GM21825 (cell line): ENCODE measurements at regions not wholly inside any gene's neighbourhood (a gene's known extent, or its start where the extent isn't known, plus 50 kb on each side); places are given as distances from the start of the nearest gene placed in this dataset.

Source experiments
- ATAC-seq: cut with Tn5 transposase; IDR thresholded peaks from one replicate; pipeline ENCODE4 v1.9.1; 2021; ENCODE audit warnings: mild to moderate bottlenecking, moderate library complexity; ENCODE audit not compliant: unreplicated experiment

DNA sequence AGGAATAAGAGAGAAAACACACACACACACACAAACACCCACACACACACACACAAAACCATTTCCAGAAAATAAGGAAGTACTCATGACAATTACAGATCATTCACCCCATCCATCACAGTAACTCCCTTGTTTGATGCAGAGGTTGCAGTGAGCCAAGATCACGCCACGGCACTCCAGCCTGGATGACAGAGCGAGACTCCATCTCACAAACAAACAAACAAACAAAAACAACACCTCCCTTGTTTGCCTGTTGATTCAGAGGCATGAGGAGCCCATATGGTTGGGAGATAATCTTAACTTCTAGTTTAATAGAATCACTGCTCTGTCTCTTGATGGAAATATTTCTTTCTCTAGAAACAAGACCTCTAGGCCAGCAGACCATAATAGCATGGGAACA, 2043.5 kb upstream of the AGA start:
- ATAC-seq = no peak

DNA sequence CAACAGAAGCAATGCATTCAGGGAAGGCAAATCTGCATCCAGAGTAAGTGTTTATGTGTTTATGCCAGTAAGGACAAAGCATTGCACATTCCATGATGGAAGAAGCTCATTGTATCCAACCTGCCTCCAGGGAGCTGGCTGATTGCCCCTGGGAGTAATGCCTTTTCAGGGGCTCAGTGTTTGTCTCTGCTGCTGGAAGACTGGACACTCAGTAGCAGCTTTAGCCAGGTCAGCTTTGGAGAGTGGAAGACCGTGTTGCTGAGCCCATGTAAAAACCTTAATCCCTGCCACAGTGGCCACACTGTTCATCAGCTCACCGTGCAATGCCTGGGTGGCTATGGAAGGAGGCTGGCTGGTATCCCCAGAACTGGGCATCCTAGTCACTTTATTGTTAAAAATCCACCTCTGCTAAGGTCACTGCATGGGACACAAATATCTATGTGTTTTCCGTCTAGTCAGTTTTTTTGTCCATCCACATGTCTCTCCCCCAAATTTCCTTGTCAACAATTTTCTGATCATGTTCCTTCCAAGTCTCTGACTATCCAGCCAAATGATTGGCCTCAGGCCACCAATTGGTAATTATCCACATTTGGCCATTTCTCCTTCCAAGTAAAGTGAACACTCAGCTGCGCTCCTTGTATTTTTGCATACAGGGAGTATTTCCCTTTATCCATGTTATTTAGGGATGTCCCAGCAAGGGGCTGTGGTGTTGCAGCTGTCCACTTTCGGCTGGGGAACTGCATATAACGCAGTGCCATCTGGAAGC, 2044.5 kb upstream of the AGA start:
- ATAC-seq = no peak

DNA sequence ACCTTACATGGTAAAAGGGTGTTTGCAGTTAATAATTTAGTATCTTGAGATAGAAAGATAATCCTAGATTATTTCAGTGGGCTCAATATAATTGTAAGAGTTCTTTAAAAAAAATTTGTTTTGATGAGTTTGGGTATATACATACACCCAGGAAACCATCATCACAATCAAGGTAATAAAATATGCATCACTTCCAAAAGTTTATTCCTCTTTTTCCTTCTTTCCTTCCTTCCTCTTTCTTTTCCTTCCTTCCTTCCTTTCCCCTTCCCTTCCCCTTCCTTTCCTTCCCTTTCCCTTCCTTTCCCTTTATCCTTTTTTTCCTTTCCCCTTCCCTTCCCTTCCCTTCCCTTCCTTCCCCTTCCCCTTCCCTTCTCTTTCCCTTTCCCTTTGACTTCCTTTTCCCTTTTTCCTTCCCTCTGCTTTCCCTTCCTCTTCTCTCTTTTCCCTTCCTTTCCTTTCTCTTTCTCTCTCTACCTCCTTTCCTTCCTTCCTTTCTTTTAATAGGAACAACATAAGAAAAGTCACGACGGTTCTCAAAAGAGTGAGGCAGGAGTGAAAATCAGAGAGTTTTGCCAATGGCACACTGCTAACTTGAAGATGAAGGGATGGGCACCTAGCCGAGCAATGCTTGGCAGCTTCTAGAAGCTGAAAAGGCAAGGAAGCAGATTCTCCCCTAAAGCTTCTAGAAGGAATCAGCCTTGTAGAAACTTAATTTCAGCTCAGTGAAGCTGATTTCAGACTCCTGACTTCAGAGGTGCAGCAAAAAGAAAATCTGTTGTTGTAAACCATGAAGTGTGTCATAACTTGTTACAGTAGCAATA, 2050.2 kb upstream of the AGA start:
- ATAC-seq = no peak

DNA sequence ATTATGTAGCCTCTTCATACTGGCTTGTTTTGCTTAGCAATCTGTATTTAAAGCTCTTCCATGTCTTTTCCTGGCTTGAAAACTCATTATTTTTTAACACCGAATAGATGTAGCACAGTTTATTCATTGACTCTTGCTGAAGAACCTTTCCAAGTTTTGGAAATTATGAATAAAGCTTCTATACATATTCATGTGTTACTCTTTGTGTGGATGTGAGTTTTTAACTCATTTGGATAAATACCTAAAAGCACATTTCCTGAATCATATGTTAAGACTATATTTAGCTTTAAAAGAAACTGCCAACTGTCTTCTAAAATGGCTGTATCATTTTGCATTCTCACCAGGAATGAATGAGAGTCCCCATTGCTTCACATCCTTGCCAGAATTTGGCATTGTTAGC, 2061.7 kb upstream of the AGA start:
- ATAC-seq = no peak

DNA sequence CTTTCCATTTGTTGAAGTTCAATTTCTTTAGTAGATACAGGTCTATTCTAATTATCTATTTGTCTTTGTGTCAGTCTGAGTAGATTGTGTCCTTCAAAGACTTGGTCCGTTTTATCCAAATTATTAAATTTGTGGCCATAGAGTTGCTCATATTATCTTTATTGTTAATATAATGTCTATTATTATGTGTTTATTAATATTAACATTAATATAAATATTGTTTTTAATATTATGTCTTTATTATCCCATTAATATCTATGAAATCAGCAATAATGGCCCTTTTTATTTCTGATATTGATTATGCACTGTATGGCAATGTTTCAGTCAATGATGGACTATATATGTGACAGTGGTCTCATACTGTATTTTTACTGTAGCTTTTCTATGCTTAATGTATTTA, 2067.3 kb upstream of the AGA start:
- ATAC-seq = no peak

DNA sequence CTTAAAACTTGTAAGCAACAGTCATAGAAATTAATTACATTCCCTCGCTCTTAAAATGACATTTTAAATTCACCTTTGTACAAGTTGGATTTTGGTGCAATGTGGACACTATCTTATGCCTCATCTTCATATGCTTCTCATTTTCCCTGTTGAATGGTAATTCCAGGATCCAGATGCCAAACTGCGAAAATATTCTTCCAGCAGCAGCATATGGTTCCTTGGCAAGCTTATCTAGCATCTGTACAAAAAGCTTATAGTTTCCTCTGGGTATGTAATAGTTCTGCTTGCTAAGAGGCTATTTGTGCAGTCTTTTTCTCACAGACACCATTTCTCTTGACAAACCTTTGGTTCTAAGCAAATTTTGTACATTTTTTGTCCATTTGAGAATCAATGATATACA, 2079.7 kb upstream of the AGA start:
- ATAC-seq = no peak

DNA sequence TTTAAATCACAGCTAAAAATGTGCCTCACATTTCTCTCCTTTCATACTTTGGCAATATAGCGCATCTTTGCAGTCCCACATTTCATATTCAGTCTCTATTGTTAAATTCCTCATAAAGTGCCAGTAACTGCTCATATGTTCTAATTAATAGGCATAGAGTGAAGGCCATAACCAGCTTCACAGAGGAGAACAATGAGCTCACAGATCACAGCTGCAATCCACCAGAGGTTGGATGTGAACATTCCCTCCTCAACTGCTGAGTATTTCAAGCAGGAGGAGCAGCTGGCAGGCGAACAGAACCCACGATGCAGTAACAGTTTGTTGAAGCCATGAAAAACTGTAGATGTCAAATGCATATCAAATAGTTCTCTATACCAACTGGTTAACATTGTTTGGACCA, 2088.7 kb upstream of the AGA start:
- no peak for ATAC-seq

DNA sequence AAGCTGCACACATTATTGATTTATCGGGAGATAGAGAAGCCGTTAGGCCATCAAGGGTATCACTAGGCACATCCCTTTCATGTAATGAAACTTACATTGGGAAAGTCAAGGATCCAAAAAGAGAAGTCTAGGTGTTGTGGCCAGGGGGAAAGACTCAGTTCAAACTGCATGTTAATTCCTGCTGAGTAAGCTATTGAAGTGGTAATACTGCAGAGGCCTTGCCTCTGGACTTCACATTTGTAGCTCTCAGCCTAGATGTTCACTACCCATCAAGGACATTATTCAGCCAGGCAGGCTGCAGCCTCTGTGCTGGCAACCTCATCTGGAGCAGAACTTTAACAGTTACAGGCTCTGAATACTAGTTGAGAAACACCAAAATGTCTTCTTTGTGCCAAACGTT, 2094.5 kb upstream of the AGA start:
- ATAC-seq = no peak

DNA sequence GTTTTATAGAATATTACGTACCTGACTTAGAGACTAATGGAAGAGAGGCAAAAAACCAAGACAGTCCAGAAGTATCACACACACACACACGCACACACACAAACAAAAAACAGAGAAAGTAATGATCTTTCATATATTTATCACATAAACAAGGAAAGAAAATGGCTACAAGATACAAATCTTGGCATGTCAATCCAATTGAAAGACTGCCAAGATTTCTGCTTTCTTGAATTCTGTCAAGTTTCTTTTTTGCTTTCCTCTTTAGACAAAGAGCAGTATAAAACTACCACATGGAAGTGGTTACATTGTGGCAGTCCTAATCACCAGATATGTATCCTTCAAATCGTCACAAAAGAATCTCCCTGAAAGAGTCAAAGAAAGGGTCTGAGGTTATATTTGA, 2097.4 kb upstream of the AGA start:
- no peak for ATAC-seq

DNA sequence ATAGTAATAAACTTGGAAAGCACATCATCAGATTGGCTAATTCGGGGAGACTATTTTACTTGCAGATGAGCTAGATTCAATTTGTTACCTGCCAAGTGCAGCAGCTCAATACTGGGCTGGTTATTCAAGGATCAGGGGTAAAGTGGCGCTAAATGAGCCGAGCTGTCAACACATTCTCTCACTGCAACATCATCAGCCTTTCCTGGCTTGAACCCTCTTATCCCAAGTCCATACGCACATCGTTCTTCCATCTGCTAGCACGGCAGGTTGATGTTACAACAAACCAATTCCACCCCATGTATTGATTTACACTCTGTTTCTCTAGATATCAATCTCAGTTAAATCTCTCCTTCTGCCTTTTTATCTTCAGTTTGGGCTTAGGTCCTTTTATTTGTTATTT, 2101.5 kb upstream of the AGA start:
- ATAC-seq = no peak

DNA sequence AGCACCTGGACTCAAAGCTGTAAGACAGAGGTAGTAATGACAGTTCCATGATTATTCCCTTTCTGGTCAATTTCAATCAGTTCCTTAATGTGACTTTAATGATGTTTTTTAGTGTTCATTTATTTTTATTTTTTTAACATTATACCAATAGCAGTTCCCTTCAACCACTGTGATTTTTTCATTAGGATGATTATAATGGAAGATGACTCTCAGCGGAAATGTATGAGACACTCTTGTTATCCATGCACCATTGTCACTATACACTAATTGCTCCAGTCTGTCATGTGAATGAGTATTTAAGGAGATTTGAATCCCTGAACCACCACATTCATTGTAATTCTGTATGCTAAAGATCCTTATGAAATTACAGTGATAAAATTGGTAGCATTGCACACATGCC, 2102.3 kb upstream of the AGA start:
- no peak for ATAC-seq

DNA sequence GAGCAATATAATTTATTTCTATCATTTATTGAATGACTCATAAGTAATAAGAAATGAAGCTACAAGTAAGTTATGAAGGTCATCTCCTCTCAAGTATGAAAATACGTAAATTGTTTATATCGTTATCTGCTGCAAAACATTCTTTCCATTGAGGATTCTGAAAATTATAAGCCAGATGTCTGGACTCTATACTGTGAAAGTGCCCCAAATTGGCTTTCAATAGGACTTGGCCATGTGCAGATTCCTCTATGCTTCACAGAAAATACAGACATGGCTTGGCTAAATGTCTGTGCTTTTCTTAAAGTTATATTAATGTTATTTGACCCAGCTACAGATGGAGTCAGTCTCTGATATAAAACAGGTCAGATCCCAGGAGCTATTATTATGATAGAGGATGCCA, 2109.9 kb upstream of the AGA start:
- no peak for ATAC-seq

DNA sequence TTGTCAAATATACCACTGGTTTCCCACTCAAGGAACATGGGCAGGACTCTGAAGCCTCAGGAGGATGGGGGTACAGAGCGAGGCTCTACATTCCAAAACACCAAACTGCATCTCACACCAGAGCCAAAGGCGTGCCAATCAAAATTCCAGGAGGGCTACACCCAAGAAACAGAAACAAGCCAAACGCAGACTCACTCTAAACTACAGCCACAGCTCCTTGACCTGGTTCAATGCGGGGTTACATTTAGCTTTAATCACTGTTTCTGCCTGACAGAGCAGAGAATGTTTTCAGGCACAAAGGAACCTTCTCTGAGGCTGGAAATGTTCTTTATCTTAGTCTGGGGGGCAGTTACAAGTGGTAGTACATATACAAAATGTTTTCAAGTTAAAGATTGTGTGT, 2121.5 kb upstream of the AGA start:
- ATAC-seq = no peak

DNA sequence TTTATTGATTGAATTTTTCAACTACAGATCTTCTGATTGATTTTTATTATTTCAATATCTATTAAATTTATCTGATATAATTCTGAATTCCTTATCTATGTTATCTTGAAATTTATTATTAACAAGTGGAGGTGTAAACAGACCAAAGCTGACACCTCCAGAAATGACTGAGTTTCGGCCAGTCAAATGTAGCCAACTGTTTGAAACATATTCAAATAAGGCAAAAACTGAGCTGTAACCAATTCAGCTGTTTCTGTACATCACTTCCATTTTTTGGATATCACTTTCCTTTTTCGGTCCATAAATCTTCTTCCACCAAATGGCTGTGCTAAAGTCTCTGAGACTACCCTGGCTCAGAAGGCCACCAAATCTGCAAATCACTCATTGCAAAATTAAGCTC, 2127.3 kb upstream of the AGA start:
- ATAC-seq = no peak

DNA sequence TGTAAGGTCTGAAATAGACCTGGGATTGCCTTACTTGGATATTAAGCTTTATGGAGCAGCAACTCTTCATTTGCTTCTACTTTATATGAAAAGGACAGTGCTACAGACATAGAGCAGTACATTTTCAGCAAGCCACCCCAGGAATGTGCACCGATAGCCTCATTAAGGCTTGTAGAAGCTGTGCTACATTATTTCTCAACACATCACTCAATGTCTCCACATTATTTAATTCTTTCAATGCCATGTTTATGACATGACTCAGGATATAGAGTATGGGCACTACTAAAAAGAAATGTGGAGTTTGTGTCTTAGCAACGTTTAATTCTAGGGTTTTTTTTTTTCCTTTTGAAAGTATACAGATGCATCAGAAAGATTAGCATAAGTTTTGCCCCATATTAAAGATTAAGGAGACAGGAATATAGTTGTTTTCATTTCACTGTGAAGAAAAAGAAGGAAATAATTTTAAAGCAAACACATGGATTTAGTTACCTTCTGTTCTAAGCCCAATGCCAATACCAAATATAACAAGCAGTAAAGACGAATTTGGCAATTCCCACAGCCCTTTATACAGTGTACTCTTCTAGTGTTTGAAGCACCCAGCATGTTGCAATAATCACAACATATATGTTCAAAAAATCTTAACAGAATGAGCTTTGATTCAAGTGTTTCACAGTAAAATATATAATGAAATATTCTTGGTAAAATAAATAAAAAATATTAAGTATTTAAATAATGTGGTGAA, 2140.1 kb upstream of the AGA start:
- ATAC-seq = no peak

DNA sequence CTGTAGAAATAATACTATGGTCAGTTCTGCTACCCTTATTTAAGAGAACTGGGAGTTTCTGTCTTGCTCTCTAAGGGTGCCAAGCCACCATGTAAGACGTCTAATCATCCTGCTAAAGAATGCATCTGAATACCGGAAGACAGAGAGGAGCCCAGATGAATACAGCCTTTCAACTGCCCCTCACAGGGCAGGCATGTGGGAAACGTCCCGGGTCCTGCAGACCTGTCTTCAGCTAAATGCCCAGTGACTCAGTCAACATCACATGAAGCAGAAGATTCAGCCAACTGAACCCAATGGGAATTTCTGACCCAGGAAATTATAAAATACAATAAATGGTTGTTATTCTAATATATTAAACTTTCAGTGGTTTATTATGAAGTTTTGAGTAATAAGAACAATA, 2141.0 kb upstream of the AGA start:
- no peak for ATAC-seq

DNA sequence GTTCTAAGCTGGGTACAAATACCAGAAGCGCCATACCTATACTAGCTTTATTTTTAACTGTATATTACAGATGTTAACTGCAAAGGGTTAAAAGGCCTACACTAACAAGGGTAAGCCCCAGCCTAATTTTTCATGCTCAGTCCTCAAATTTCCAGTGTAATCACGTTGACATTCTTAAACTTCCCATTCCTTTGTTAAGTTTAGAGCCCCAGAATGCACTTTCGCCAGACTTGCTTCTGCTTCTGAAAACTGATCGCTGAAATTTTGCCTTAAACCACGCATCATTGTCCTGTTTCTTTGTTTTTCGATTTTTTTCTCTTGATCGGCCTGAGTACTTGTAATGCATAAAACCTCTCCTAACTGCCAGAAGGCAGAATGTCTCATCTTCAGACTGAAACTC, 2141.9 kb upstream of the AGA start:
- no peak for ATAC-seq

DNA sequence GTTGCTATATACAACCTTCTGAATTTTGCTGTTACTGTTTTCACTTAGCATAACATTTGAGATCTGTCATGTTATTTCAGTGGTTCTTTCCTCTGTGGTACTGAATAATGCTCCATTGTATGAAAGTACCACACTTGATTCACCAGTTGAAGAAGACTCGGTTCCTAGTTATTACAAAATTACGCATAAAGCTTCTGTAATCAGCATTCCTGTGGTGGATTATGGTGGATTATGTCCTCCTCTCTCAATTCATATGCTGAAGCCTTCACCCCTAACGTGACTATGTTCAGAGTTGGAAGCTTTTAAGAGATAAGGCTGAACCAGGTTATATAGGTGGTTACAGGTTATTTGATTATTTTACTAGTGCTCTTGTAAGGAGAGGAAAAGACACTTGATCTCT, 2143.5 kb upstream of the AGA start:
- ATAC-seq = no peak

DNA sequence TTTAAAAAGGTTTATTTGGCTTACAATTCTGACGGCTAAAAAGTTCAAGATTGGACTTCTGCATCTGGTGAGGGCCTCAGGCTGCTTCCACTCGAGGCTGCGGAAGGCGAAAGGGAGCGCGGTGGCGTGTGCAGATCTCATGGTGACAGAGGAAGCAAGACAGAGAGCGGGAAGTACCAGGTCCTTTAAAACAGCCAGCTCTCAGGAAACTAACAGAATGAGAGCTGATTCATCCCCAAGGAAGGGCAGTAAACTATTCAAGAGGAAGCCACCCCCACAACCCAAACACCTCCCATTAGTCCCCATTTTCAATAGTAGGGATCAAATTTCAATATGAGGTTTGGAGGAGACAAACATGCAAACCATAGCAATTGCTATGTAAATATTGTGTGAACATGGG, 2144.2 kb upstream of the AGA start:
- no peak for ATAC-seq

DNA sequence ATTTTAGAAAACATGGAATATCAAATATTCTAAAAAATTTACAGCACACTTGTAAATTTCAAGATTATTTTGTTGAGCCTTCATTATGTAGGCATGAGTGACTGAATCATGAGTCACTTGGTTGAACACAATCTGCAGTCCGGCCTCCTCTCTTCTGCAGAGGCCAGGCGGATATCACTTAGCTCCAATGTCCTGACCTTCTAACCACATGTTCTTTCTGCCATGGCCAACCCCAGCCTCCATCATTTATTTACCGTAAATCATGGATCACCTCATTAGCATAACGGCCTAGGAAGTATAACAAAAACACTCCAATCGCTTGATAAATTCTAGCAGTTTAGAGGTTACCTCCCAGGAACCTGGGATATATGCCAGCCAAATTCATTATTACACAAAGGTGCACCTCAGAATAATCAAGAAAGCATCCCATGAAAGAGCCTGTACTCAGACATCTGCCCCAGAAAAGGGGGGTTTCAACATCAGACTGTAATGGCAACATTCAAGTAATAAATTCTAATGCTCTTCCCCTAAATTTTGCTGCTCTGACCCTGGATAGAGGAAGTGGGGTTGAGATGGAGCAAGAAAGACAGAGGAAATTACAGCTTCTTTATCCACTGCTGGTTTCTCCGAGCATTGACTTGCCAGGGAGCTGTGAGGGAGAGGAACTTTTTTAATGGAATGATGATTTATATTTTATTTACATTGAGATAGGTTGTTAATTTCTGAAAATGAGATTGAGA, 2153.6 kb upstream of the AGA start:
- no peak for ATAC-seq

DNA sequence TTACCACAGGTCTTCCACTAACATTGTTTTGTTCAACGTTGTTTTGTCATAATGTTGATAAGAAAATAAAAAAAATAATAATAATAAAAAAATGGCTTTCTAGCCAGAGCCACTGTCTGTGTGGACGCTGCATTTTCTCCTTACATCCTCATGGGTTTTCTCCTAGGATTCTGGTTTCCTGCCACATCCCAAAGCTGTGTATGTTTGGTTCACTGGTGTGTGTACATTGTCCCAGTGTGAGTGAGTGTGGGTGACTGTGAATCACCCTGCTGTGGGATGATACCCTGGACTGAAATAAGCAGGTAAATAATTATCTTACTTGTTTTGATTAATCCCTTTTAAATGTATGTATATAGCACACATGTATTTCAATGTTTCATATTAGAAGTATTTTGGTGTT, 2154.4 kb upstream of the AGA start:
- ATAC-seq = no peak
